Breast epithelium (tissue), 3 donors: ENCODE measurements at regions not wholly inside any gene's neighbourhood (a gene's known extent, or its start where the extent isn't known, plus 50 kb on each side); places are given as distances from the start of the nearest gene placed in this dataset.
"Not testable (repeated sequence)": the region's sequence is repeated elsewhere in the genome, so short reads cannot be mapped to it uniquely, and the experiment has no call there.

Experiments used
- POLR2AphosphoS5 ChIP-seq, 3 donors: sonication (generic); formaldehyde crosslinking; IDR thresholded peaks; one replicate each; pipeline ENCODE4 v1.6.1; 2017; ENCODE audit warnings: antibody characterized with exemption in 3 of 3
- TF ChIP-seq, protein P1 (sequence below), 3 donors: fragments of 450-650 bp; IDR thresholded peaks; one replicate each; pipeline ENCODE4 v1.5.1; 2016 to 2017; ENCODE audit warnings: antibody characterized with exemption in 3 of 3, mild to moderate bottlenecking in 3 of 3, moderate library complexity in 3 of 3

- TF ChIP-seq, protein P1, sequence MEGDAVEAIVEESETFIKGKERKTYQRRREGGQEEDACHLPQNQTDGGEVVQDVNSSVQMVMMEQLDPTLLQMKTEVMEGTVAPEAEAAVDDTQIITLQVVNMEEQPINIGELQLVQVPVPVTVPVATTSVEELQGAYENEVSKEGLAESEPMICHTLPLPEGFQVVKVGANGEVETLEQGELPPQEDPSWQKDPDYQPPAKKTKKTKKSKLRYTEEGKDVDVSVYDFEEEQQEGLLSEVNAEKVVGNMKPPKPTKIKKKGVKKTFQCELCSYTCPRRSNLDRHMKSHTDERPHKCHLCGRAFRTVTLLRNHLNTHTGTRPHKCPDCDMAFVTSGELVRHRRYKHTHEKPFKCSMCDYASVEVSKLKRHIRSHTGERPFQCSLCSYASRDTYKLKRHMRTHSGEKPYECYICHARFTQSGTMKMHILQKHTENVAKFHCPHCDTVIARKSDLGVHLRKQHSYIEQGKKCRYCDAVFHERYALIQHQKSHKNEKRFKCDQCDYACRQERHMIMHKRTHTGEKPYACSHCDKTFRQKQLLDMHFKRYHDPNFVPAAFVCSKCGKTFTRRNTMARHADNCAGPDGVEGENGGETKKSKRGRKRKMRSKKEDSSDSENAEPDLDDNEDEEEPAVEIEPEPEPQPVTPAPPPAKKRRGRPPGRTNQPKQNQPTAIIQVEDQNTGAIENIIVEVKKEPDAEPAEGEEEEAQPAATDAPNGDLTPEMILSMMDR (IDR thresholded peaks at IDR 0.05) = not testable (repeated sequence)
- not testable (repeated sequence) for TF ChIP-seq POLR2AphosphoS5 (IDR thresholded peaks at IDR 0.05)
These were observed 60.6 kb upstream of the CCT8L2 start for GRCh38 chr22:16653222-16653621.
